ENCODE measurements at regions not wholly inside any gene's neighbourhood (a gene's known extent, or its start where the extent isn't known, plus 50 kb on each side); places are given as distances from the start of the nearest gene placed in this dataset.

DNA sequence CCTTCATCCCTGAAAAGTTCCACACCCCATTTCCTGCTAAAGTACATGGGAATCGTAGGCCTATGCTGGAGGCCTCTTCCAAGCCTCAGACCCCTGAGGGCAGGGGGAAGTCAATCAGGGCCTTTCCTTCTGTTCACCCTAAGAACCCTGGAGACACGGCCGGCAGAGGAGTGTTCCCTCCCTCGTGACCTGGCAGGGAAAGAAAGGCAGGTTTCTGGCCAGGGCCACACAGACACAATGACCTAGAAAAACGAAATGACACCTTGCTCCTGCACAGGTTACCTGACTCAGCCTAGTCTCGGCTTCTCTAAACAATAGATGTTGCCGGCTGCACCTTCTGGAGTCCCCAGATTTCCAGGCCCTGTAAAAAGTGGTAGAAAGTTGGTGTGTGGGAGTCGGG lies 60.6 kb upstream of the CADM1 start:
- intact Hi-C loops (cut with DNase I) = no loop called here
- TF ChIP-seq POLR2AphosphoS5 (IDR thresholded peaks at IDR 0.05; ENCODE audit: insufficient read depth in 1 of 2, low read depth in 1 of 2) (no peak), CTCF (IDR thresholded peaks at IDR 0.05) (no peak), POLR2A (IDR thresholded peaks at IDR 0.05) (no peak)
- H3K27me3 ChIP-seq = no peaks in the 10 kb centered on the region
- no peak overlapping the region for H3K4me3 ChIP-seq
- H3K4me1 ChIP-seq = no peaks in the 10 kb centered on the region
- no peaks in the 10 kb centered on the region for H3K9me3 ChIP-seq
- no peak overlapping the region for H3K27ac ChIP-seq
- no peak for DNase-seq (ENCODE audit: extremely low spot score in 2 of 2)
- H3K36me3 ChIP-seq = no peaks in the 10 kb centered on the region

DNA sequence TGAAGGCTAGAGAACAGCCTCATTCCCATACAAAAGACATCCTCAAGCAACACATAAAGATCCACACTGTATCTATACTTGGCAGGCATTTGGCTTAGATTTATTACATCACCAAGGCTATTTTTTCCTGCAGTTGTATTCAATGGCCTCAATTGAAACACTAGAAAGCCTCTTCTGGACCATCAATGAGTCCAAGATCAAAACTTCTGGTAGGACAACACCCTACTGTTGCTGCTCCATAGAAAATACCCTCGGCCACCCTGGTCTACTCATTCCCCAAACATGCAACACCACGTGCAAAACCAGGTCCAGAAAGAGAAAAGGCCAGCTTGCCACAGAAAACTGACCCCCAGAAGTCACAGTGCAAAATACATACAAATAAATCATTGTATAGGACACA lies 56.9 kb upstream of the CADM1 start:
- no peaks in the 10 kb centered on the region for H3K27me3 ChIP-seq
- H3K9me3 ChIP-seq = no peaks in the 10 kb centered on the region
- no peaks in the 10 kb centered on the region for H3K4me1 ChIP-seq
- no peak overlapping the region for H3K4me3 ChIP-seq
- no peaks in the 10 kb centered on the region for H3K36me3 ChIP-seq
- no peak for TF ChIP-seq POLR2AphosphoS5 (IDR thresholded peaks at IDR 0.05; ENCODE audit: insufficient read depth in 1 of 2, low read depth in 1 of 2)
- TF ChIP-seq POLR2A (IDR thresholded peaks at IDR 0.05) = no peak
- TF ChIP-seq CTCF (IDR thresholded peaks at IDR 0.05) = no peak
- intact Hi-C loops (cut with DNase I) = no loop called here
- DNase-seq (ENCODE audit: extremely low spot score in 2 of 2) = no peak
- no peak overlapping the region for H3K27ac ChIP-seq

DNA sequence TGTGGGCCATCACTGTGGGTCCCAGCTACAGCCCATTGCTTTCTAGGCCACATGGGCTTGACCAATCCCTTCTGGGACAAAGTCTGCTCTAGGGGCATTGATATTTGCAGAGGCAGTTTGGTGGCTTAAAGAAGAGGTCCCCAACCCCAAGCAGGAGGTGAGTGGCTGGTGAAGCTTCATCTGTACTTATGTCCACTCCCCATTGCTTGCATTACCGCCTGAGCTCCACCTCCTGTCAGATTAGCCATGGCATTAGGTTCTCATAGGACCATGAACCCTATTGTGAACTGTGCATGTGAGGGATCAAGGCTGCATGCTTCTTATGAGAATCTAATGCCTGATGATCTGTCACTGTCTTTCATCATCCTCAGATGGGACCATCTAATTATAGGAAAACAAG lies 54.4 kb upstream of the CADM1 start:
- H3K36me3 ChIP-seq = no peaks in the 10 kb centered on the region
- H3K27ac ChIP-seq = no peak overlapping the region
- H3K4me1 ChIP-seq = no peaks in the 10 kb centered on the region
- DNase-seq (ENCODE audit: extremely low spot score in 2 of 2) = no peak
- no peak overlapping the region for H3K4me3 ChIP-seq
- intact Hi-C loops (cut with DNase I) = no loop called here
- TF ChIP-seq CTCF (IDR thresholded peaks at IDR 0.05) (no peak), POLR2A (IDR thresholded peaks at IDR 0.05) (no peak), POLR2AphosphoS5 (IDR thresholded peaks at IDR 0.05; ENCODE audit: insufficient read depth in 1 of 2, low read depth in 1 of 2) (no peak)
- no peaks in the 10 kb centered on the region for H3K9me3 ChIP-seq
- H3K27me3 ChIP-seq = no peaks in the 10 kb centered on the region

GRCh38 chr11:115557681-115558080 lies 53.5 kb upstream of the CADM1 start:
- TF ChIP-seq POLR2A (IDR thresholded peaks at IDR 0.05) = no peak
- TF ChIP-seq CTCF (IDR thresholded peaks at IDR 0.05) = no peak
- no peak for TF ChIP-seq POLR2AphosphoS5 (IDR thresholded peaks at IDR 0.05; ENCODE audit: insufficient read depth in 1 of 2, low read depth in 1 of 2)
- Histone ChIP-seq H3K4me1 (no peaks in the 10 kb centered on the region), H3K4me3 (no peak overlapping the region), H3K27ac (no peak overlapping the region), H3K27me3 (no peaks in the 10 kb centered on the region), H3K36me3 (no peaks in the 10 kb centered on the region), H3K9me3 (no peaks in the 10 kb centered on the region)
- intact Hi-C loops (cut with DNase I) = no loop called here
- DNase-seq (ENCODE audit: extremely low spot score in 2 of 2) = no peak

- Histone ChIP-seq H3K27me3 (no peaks in the 10 kb centered on the region), H3K4me3 (no peak overlapping the region), H3K9me3 (no peaks in the 10 kb centered on the region), H3K36me3 (no peaks in the 10 kb centered on the region), H3K4me1 (no peaks in the 10 kb centered on the region), H3K27ac (no peak overlapping the region)
- intact Hi-C loops (cut with DNase I) = no loop called here
- TF ChIP-seq POLR2A (IDR thresholded peaks at IDR 0.05) (no peak), CTCF (IDR thresholded peaks at IDR 0.05) (no peak), POLR2AphosphoS5 (IDR thresholded peaks at IDR 0.05; ENCODE audit: insufficient read depth in 1 of 2, low read depth in 1 of 2) (no peak)
- no peak for DNase-seq (ENCODE audit: extremely low spot score in 2 of 2)
These were observed 52.8 kb upstream of the CADM1 start for GRCh38 chr11:115556984-115557383.
